NOMO-1 treated with dmso at 0.1 percent for 144 hours (cell line): ENCODE measurements at regions not wholly inside any gene's neighbourhood (a gene's known extent, or its start where the extent isn't known, plus 50 kb on each side); places are given as distances from the start of the nearest gene placed in this dataset.
"Not testable (repeated sequence)": the region's sequence is repeated elsewhere in the genome, so short reads cannot be mapped to it uniquely, and the experiment has no call there.

Source experiments
- DNase-seq: peaks from one replicate; lab custom pipeline; 2025; ENCODE audit not compliant: unreplicated experiment; lab: John Stamatoyannopoulos, UW

DNA sequence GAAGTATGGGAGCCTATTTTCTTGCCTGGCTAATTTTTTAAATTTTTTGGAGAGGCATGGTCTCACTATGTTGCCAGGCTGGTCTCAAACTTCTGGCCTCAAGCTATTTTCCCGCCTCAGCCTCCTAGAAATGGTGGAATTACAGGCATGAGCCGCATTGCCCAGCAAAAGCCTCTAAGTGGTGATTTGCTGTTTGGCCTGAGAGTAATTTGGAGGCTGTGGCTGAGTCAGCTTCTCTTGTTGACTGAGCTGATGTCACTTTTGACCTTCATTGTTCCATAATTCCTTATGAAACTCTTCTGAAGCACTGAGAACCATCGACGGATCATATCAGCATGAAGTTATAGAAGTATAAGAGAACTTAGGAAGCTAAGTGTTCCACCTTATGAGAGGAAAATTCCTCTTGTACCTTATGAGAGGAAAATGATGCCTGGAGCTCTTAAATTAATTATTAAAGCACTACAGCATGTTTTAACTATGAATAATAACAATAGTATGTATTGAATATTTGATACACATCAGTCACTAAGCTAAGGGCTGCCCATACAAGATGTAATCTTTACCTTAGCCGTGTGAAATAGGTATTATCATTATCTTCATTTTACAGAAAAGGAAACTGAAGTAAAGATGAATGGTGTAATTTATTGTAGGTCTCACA is 220.8 kb upstream of the MON1B start:
- no peak for DNase-seq

GRCh38 chr16:76970745-76971099 is 220.3 kb upstream of the MON1B start:
- no peak for DNase-seq

DNA sequence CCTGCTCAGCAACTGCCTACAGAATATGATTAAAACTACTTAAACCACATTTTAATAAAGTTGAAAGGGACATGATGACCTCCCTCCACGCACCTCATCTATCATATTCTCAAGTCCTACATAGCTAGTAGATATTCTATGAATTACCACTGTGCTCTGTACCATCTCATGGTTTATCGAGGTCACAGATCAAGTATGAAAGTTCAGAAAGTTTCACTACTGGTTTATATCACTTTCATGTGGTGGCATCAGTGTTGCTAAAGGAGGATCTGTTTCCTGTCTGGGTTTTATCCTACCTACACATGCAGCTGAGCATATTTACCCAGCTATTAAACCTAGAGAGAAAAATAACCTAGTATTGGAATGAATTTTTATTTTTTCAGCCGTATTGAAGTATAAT is 214.9 kb upstream of the MON1B start:
- no peak for DNase-seq

- DNase-seq = no peak
These were observed 214.2 kb upstream of the MON1B start for GRCh38 chr16:76976756-76977155.

GRCh38 chr16:76984196-76984595 is 206.8 kb upstream of the MON1B start:
- no peak for DNase-seq

- no peak for DNase-seq
These were observed 205.5 kb upstream of the MON1B start for GRCh38 chr16:76985392-76986045.

GRCh38 chr16:76988526-76988925 is 202.5 kb upstream of the MON1B start:
- DNase-seq = no peak

- no peak for DNase-seq
These were observed 188.3 kb upstream of the MON1B start for GRCh38 chr16:77002644-77003043.

- DNase-seq = no peak
These were observed 181.5 kb upstream of the MON1B start for GRCh38 chr16:77009453-77009852.

DNA sequence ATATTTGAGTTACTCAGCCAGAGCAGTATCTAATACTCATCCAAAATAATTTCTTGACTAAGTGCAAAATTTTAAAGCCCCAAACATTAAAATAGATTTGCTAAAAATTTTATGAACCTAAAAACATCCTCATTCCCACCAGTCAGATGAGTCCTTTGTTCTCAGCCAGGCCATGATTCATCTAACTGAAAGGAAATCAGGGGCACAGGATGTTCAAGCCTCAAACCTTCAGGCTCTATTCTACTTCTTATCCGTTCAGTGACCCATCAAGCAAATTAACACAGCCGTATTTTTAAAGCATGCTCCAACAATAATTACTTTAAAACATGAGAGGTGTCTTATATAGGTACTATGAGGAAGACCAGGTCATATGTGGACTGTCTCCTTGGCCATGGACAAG is 176.5 kb upstream of the MON1B start:
- no peak for DNase-seq

DNA sequence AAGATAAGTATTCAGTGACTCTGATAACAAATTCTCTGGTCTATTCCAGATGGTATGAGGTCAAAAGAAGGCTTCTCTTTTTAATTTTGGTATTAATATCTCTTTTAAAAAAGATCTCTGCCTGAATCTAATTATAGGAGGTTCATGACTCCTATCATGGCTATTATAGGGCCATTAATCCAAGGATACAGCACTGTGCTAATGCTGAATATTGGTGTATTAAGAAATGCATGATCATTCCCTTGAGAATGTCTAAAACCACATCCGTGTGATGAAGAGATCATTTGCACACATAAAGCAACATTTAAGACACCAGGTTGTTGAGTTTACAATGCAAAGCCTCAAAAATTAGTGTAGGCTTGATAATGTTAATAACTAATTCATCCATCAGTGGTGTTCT is 160.4 kb upstream of the MON1B start:
- no peak for DNase-seq

GRCh38 chr16:77033516-77033915 is 157.5 kb upstream of the MON1B start:
- DNase-seq = no peak

DNA sequence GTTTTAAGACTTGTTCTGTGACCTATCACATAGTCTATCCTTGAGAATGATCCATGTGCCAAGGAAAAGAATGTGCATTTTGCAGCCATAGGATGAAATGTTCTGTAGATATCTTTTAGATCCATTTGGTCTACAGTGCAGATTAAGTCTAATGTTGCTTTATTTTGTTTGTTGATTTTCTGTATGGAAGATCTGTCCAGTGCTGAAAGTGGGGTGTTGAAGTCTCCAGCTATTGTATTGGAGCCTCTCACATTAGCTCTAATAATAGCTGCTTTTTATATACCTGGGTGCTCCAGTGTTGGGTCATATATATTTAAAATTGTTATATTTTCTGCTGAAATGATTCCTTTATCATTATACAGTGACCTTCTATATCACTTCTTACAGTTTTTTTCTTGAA is 155.6 kb upstream of the MON1B start:
- DNase-seq = no peak

DNA sequence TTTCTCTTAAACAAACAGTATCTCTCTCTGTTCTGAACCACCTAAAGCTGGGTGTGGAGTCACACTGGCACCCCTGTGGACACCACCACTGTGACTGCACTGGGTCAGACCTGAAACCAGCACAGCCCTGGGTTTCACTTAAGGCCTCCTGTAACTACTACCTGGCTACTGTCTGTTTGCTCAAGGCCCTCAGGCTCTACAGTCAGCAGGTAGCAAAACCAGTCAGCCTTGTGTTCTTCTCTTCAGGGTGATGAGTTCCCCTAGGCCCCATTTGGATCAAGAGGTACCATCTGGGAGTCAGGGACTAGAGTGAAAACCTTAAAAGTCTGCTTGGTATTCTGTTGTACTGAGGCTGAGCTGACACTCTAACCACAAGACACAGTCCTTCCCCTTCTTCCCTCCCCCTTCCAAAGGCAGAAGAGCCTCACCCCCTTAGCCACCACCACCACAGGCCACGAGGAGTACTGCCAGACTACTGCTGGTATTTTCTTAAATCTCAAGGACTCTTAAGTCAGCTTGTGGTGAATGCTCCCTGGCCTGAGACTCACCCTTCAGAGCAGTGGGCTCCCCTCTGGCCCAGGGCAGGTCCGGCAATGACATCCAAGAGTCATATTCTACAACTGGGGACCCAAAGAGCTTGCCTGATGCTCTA is 153.2 kb upstream of the MON1B start:
- peak; percentile 11 for DNase-seq

DNA sequence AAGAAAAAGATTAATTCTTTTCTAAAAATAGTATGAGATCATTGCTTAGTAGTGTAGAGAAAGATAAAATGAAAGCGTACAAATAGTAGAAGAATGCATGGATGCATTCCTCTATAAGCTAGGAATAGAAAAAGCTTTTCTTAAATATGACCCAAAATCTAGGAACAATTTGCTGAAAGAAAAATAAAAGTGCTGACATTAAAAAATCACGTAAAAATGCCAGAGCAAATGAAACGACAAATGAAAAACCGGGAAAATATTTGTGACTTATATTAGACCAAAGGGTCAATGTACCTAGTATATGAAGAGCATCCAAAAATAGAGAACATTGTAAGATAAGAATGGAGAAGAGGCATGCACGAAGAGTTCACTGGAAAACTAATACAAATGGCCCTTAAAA is 149.5 kb upstream of the MON1B start:
- DNase-seq = no peak

GRCh38 chr16:77043076-77043475 is 147.9 kb upstream of the MON1B start:
- no peak for DNase-seq

DNA sequence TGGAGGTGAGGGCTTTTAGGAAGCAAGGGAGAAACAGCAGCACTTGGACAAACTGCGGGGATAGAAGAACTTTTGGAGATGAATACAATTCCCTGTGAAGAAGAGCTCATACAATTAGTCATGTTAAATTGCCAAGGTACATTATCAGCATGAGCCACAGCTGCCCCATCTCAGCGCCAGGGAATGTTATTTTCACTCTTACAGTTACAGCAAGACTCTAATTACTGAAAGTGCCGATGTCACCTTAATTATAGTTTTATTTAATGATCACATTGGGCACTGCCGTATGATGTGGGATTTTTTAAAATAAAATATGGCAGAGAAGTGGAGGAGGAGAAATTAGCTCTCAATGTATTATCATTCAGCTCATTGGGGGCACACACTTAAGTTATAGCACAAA is 144.8 kb upstream of the MON1B start:
- no peak for DNase-seq

GRCh38 chr16:77048085-77048484 is 142.9 kb upstream of the MON1B start:
- DNase-seq = no peak

DNA sequence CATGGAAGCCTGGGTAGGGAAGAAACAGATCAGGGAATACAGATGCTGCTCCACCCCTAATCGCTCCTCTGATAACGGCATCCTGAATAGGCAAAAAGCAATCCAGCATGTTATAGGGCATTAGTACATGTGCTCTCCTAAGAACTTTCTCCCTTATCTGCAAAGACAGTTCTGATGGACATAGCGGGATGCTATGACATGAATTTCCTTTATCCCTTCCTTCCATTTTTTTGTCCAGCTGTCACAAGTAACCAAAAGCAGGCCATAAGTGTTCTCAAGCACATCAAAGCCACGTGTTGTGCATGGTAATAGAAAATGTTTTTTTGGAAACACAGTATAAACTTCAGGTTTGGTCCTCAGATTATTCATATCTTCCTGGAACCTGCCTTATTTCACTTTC is 141.4 kb upstream of the MON1B start:
- DNase-seq = no peak

- DNase-seq = not testable (repeated sequence)
These were observed 134.4 kb upstream of the MON1B start for GRCh38 chr16:77056597-77056996.

DNA sequence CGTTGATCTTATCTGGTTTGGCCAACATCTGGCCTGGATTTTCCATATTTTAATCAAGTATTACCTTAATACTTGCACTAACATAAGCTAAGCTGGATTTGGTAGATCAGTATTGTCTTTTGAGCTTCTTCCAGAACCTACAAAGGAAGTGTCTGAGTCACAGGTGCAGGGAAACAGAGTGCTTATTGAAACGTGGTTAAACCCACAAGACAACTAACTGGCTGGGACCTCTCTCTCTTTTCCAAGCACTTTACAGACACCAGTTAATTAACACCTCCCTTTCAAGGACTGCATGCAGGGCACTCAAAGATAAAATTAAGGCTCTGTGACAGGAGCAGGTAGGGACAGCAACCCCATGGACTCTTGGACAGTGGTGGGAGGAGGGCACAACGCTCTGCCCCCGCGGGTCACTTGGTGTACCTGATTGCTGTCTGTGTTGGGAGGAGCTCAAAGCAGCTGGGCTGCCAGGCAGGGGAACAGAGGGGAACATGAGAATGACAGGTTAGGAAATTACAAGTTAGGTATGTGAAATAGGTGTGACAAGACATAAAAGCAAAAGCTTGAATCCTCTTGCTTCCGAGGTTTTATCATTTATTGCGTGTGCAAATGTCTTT is 133.7 kb upstream of the MON1B start:
- DNase-seq = no peak

GRCh38 chr16:77059446-77059845 is 131.5 kb upstream of the MON1B start:
- no peak for DNase-seq
